ENCODE measurements at regions not wholly inside any gene's neighbourhood (a gene's known extent, or its start where the extent isn't known, plus 50 kb on each side); places are given as distances from the start of the nearest gene placed in this dataset.
"Not testable (repeated sequence)": the region's sequence is repeated elsewhere in the genome, so short reads cannot be mapped to it uniquely, and the experiment has no call there.

DNA sequence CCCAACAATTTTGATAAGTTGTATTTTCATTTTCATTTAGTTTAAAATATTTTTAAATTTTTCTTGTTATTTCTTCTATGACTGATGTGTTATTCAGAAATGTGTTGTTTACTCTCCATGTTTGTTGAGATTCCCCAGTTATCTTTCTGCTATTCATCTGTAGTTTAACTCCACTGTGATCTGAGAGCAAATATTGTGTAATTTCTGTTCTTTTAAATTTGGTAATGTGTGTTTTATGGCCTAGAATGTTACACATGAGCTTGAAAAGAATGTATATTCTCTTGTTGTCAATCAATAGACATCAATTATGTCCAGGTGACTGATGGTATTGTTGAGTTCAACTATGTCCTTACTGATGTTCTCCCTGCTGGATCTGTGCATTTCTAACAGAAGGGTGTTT, 188.2 kb downstream of the CYP26B1 start:
- no TSS peak for BruUV-seq (replicated peaks)
- Histone ChIP-seq H3K36me3 (ENCODE audit: control insufficient read depth, insufficient read depth, low read length) (no peaks in the 10 kb centered on the region), H3K4me1 (ENCODE audit: control insufficient read depth, insufficient read depth, low read length) (no peaks in the 10 kb centered on the region), H3K27me3 (ENCODE audit: control insufficient read depth, insufficient read depth, low read length) (no peaks in the 10 kb centered on the region), H3K27ac (ENCODE audit: low read length) (no peak overlapping the region), H3K9me3 (ENCODE audit: control insufficient read depth, insufficient read depth, low read depth, low read length) (no peaks in the 10 kb centered on the region), H3K4me3 (ENCODE audit: low read depth in 2 of 2, low read length in 2 of 2) (no peak overlapping the region)
- TF ChIP-seq SIN3A (IDR thresholded peaks at IDR 0.05; ENCODE audit: borderline replicate concordance, insufficient read depth, low read depth, low read length): no peak
- TF ChIP-seq, protein P1, sequence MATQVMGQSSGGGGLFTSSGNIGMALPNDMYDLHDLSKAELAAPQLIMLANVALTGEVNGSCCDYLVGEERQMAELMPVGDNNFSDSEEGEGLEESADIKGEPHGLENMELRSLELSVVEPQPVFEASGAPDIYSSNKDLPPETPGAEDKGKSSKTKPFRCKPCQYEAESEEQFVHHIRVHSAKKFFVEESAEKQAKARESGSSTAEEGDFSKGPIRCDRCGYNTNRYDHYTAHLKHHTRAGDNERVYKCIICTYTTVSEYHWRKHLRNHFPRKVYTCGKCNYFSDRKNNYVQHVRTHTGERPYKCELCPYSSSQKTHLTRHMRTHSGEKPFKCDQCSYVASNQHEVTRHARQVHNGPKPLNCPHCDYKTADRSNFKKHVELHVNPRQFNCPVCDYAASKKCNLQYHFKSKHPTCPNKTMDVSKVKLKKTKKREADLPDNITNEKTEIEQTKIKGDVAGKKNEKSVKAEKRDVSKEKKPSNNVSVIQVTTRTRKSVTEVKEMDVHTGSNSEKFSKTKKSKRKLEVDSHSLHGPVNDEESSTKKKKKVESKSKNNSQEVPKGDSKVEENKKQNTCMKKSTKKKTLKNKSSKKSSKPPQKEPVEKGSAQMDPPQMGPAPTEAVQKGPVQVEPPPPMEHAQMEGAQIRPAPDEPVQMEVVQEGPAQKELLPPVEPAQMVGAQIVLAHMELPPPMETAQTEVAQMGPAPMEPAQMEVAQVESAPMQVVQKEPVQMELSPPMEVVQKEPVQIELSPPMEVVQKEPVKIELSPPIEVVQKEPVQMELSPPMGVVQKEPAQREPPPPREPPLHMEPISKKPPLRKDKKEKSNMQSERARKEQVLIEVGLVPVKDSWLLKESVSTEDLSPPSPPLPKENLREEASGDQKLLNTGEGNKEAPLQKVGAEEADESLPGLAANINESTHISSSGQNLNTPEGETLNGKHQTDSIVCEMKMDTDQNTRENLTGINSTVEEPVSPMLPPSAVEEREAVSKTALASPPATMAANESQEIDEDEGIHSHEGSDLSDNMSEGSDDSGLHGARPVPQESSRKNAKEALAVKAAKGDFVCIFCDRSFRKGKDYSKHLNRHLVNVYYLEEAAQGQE (IDR thresholded peaks at IDR 0.05; ENCODE audit: insufficient read depth in 1 of 2, low read depth in 2 of 2, low read length in 1 of 2): no peak
- TF ChIP-seq TCF7L2 (IDR thresholded peaks at IDR 0.05; ENCODE audit: low read depth, low read length): no peak
- TF ChIP-seq POLR2AphosphoS5 (IDR thresholded peaks at IDR 0.05; ENCODE audit: low read depth, low read length): no peak
- TF ChIP-seq, protein P2, sequence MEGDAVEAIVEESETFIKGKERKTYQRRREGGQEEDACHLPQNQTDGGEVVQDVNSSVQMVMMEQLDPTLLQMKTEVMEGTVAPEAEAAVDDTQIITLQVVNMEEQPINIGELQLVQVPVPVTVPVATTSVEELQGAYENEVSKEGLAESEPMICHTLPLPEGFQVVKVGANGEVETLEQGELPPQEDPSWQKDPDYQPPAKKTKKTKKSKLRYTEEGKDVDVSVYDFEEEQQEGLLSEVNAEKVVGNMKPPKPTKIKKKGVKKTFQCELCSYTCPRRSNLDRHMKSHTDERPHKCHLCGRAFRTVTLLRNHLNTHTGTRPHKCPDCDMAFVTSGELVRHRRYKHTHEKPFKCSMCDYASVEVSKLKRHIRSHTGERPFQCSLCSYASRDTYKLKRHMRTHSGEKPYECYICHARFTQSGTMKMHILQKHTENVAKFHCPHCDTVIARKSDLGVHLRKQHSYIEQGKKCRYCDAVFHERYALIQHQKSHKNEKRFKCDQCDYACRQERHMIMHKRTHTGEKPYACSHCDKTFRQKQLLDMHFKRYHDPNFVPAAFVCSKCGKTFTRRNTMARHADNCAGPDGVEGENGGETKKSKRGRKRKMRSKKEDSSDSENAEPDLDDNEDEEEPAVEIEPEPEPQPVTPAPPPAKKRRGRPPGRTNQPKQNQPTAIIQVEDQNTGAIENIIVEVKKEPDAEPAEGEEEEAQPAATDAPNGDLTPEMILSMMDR (IDR thresholded peaks at IDR 0.05): no peak
- no peak for ATAC-seq
- CTCF ChIA-PET: no interaction called here
- POLR2A ChIA-PET: no interaction called here
- DNase-seq (ENCODE audit: low read depth, low spot score): no peak
- intact Hi-C loops (cut with micrococcal nuclease; ENCODE audit: unreplicated experiment) (no loop called here), in situ Hi-C loops (cut with HindIII; ENCODE audit: low pct_unique_long_range_greater_than_20kb, low sequenced_read_pairs) (no loop called here)

DNA sequence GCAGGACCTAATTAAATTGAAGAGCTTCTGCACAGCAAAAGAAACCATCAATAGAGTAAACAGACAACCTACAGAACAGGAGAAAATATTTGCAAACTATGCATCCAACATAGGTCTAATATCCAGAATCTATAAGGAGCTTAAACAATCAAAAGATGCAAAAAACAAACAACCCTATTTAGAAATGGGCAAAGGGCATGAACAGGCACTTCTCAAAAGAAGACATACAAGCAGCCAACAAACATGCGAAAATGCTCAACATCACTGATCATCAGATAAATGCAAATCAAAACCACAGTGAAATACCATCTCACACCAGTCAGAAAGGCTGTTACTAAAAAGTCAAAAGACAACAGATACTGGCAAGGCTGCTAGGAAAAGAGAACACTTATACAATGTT, 189.2 kb downstream of the CYP26B1 start:
- H3K36me3 ChIP-seq (ENCODE audit: control insufficient read depth, insufficient read depth, low read length); H3K4me1 ChIP-seq (ENCODE audit: control insufficient read depth, insufficient read depth, low read length); intact Hi-C loops (cut with micrococcal nuclease; ENCODE audit: unreplicated experiment); in situ Hi-C loops (cut with HindIII; ENCODE audit: low pct_unique_long_range_greater_than_20kb, low sequenced_read_pairs); POLR2A ChIA-PET; ATAC-seq; H3K27me3 ChIP-seq (ENCODE audit: control insufficient read depth, insufficient read depth, low read length); H3K4me3 ChIP-seq (ENCODE audit: low read depth in 2 of 2, low read length in 2 of 2); CTCF ChIA-PET; H3K9me3 ChIP-seq (ENCODE audit: control insufficient read depth, insufficient read depth, low read depth, low read length); H3K27ac ChIP-seq (ENCODE audit: low read length); DNase-seq (ENCODE audit: low read depth, low spot score); BruUV-seq (replicated peaks): not testable (repeated sequence)

DNA sequence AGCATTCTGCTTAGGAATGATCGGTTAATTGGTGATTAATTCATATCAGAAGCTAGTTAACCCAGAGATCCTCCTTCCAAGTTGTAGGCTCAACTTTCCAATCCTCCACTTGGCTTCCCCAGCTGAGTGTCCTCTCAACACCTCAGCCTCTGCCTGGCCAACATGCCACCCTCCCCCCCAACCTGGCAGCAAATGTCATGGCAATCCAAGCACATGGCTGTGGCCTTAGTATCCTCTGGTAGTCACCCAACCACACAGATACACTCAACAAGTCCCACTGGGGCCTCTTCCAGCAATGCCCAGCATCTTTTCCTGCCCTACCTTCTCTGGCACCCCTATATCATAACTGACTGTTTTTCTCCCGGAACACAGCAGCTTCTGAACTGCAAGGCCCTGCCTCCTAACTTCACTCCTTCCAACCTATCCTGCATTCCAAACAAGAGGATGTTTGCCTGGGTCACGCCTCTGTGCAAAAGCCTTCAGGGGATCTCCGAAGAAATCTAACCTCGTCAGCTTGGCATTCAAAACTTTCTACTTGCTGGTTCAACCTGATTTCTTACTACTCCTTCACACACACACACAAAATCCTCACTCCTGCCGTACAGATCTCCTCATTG, 195.0 kb downstream of the CYP26B1 start:
- H3K4me3 ChIP-seq (ENCODE audit: low read depth in 2 of 2, low read length in 2 of 2): no peak overlapping the region
- POLR2A ChIA-PET: no interaction called here
- TF ChIP-seq TCF7L2 (IDR thresholded peaks at IDR 0.05; ENCODE audit: low read depth, low read length) (no peak), POLR2AphosphoS5 (IDR thresholded peaks at IDR 0.05; ENCODE audit: low read depth, low read length) (no peak)
- TF ChIP-seq, protein P2 (IDR thresholded peaks at IDR 0.05): no peak
- no TSS peak for BruUV-seq (replicated peaks)
- H3K9me3 ChIP-seq (ENCODE audit: control insufficient read depth, insufficient read depth, low read depth, low read length): no peaks in the 10 kb centered on the region
- in situ Hi-C loops (cut with HindIII; ENCODE audit: low pct_unique_long_range_greater_than_20kb, low sequenced_read_pairs) (no loop called here), intact Hi-C loops (cut with micrococcal nuclease; ENCODE audit: unreplicated experiment) (no loop called here)
- no peaks in the 10 kb centered on the region for H3K36me3 ChIP-seq (ENCODE audit: control insufficient read depth, insufficient read depth, low read length)
- no peaks in the 10 kb centered on the region for H3K27me3 ChIP-seq (ENCODE audit: control insufficient read depth, insufficient read depth, low read length)
- H3K27ac ChIP-seq (ENCODE audit: low read length): no peak overlapping the region
- ATAC-seq (no peak), DNase-seq (ENCODE audit: low read depth, low spot score) (no peak)
- CTCF ChIA-PET: no interaction called here
- 0 out of 2 replicates have a peak, but pooled peaks cover 2% of the 10 kb centered on the region for H3K4me1 ChIP-seq (ENCODE audit: control insufficient read depth, insufficient read depth, low read length)
